ENCODE measurements at regions not wholly inside any gene's neighbourhood (a gene's known extent, or its start where the extent isn't known, plus 50 kb on each side); places are given as distances from the start of the nearest gene placed in this dataset.

DNA sequence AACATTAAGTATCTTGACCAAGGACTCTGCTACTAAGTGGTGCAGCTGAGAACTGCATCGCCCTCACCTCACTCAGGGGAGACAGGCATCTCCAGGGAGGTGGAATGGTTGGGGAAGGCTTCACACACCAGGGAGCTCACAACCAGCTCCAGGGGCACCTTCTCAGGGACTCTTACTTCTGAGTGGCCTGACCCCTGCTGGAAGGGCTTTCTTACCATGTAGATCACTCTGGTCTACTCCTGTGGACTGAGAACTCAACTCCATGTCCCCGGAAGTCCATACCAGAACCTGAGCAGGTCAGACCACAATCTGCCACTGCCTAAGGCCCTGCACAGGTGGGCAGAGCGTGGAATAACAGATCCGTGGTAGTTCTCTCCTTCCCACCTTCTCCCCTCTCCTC, 140.5 kb downstream of the TLE3 start:
- POLR2A ChIA-PET (ENCODE audit: unreplicated experiment): no interaction called here
- H3K4me2 ChIP-seq (ENCODE audit: low read depth, low read length): no peak overlapping the region
- H3K14ac ChIP-seq (replicated peaks; ENCODE audit: low read depth, low read length): no peak overlapping the region
- no TSS peak for BruUV-seq (replicated peaks)
- TF ChIP-seq, protein P1, sequence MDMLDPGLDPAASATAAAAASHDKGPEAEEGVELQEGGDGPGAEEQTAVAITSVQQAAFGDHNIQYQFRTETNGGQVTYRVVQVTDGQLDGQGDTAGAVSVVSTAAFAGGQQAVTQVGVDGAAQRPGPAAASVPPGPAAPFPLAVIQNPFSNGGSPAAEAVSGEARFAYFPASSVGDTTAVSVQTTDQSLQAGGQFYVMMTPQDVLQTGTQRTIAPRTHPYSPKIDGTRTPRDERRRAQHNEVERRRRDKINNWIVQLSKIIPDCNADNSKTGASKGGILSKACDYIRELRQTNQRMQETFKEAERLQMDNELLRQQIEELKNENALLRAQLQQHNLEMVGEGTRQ (IDR thresholded peaks at IDR 0.05; ENCODE audit: low read depth, low read length): no peak
- TF ChIP-seq RFX5 (IDR thresholded peaks at IDR 0.05; ENCODE audit: low read depth, low read length) (no peak), RCOR1 (IDR thresholded peaks at IDR 0.05; ENCODE audit: insufficient replicate concordance, low read length) (no peak), MAFK (IDR thresholded peaks at IDR 0.05; ENCODE audit: low read depth, low read length) (no peak), NFE2L2 (IDR thresholded peaks at IDR 0.05; ENCODE audit: low read depth, low read length) (no peak), FOS (IDR thresholded peaks at IDR 0.05; ENCODE audit: low read depth, low read length) (no peak), CHD1 (IDR thresholded peaks at IDR 0.05; ENCODE audit: low read depth, low read length) (no peak), CEBPB (IDR thresholded peaks at IDR 0.05; ENCODE audit: low read depth, low read length) (no peak), RAD21 (IDR thresholded peaks at IDR 0.05; ENCODE audit: low read length) (no peak), POLR2A (IDR thresholded peaks at IDR 0.05; ENCODE audit: low read depth, low read length) (no peak), MAZ (IDR thresholded peaks at IDR 0.05; ENCODE audit: borderline replicate concordance, low read depth, low read length) (no peak), BHLHE40 (IDR thresholded peaks at IDR 0.05; ENCODE audit: low read depth, low read length) (no peak), SMC3 (IDR thresholded peaks at IDR 0.05; ENCODE audit: low read depth, low read length) (no peak), MXI1 (IDR thresholded peaks at IDR 0.05; ENCODE audit: borderline replicate concordance, low read depth, low read length) (no peak)
- TF ChIP-seq, protein P2, sequence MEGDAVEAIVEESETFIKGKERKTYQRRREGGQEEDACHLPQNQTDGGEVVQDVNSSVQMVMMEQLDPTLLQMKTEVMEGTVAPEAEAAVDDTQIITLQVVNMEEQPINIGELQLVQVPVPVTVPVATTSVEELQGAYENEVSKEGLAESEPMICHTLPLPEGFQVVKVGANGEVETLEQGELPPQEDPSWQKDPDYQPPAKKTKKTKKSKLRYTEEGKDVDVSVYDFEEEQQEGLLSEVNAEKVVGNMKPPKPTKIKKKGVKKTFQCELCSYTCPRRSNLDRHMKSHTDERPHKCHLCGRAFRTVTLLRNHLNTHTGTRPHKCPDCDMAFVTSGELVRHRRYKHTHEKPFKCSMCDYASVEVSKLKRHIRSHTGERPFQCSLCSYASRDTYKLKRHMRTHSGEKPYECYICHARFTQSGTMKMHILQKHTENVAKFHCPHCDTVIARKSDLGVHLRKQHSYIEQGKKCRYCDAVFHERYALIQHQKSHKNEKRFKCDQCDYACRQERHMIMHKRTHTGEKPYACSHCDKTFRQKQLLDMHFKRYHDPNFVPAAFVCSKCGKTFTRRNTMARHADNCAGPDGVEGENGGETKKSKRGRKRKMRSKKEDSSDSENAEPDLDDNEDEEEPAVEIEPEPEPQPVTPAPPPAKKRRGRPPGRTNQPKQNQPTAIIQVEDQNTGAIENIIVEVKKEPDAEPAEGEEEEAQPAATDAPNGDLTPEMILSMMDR (conservative IDR thresholded peaks at IDR 0.05; ENCODE audit: low read depth, low read length): no peak
- TF ChIP-seq, protein P3, sequence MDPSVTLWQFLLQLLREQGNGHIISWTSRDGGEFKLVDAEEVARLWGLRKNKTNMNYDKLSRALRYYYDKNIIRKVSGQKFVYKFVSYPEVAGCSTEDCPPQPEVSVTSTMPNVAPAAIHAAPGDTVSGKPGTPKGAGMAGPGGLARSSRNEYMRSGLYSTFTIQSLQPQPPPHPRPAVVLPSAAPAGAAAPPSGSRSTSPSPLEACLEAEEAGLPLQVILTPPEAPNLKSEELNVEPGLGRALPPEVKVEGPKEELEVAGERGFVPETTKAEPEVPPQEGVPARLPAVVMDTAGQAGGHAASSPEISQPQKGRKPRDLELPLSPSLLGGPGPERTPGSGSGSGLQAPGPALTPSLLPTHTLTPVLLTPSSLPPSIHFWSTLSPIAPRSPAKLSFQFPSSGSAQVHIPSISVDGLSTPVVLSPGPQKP (IDR thresholded peaks at IDR 0.05; ENCODE audit: borderline replicate concordance, low read depth, low read length): no peak
- no peak overlapping the region for H3K4ac ChIP-seq (ENCODE audit: low read depth, low read length)
- ATAC-seq (ENCODE audit: low read depth): no peak
- no peak overlapping the region for H2BK5ac ChIP-seq (ENCODE audit: low read depth, low read length, poor library complexity, severe bottlenecking)
- H3K27ac ChIP-seq (ENCODE audit: insufficient read depth, low read length): no peak overlapping the region
- H2BK120ac ChIP-seq (ENCODE audit: low read depth, low read length): no peak overlapping the region
- H3K27me3 ChIP-seq (ENCODE audit: control insufficient read depth, insufficient read depth, low read length): peaks cover 33% of the 10 kb centered on the region
- no peaks in the 10 kb centered on the region for H3K79me1 ChIP-seq (ENCODE audit: low read depth in 1 of 2, low read length in 2 of 2)
- no peak overlapping the region for H3K23ac ChIP-seq (ENCODE audit: low read depth, low read length)
- no peaks in the 10 kb centered on the region for H3K36me3 ChIP-seq (ENCODE audit: control insufficient read depth, insufficient read depth, low read length)
- H3K9ac ChIP-seq (ENCODE audit: low read depth, low read length): no peak overlapping the region
- WGBS, 2 experiments (ENCODE audit: extremely low coverage in 2 of 2, insufficient read length in 1 of 2): no CpG with 5 or more reads among the region's 4 CpGs
- no peak overlapping the region for H4K5ac ChIP-seq (ENCODE audit: low read depth, low read length)
- H3K9me1 ChIP-seq (ENCODE audit: insufficient read depth, low read length): no peaks in the 10 kb centered on the region
- no peak overlapping the region for H3K18ac ChIP-seq (ENCODE audit: low read depth, low read length)
- dilution Hi-C loops (cut with HindIII; ENCODE audit: low sequenced_read_pairs, unreplicated experiment): no loop called here
- no peak overlapping the region for H2AFZ ChIP-seq (replicated peaks; ENCODE audit: low read length, poor library complexity)
- H4K91ac ChIP-seq (ENCODE audit: insufficient read depth, low read depth, low read length): no peak overlapping the region
- CTCF ChIA-PET: no interaction called here
- intact Hi-C loops (cut with micrococcal nuclease): no loop called here
- no peak overlapping the region for H2AK5ac ChIP-seq (ENCODE audit: low read depth, low read length)
- no peaks in the 10 kb centered on the region for H3K9me3 ChIP-seq (ENCODE audit: control insufficient read depth, insufficient read depth, low read length)
- H3K4me1 ChIP-seq (ENCODE audit: control insufficient read depth, insufficient read depth, low read length): peaks cover under 1% of the 10 kb centered on the region; the same call in 1 of the 2 replicates
- no peak overlapping the region for H2BK15ac ChIP-seq (ENCODE audit: low read depth, low read length)
- H4K8ac ChIP-seq (ENCODE audit: low read depth in 2 of 2, low read length in 2 of 2): no peak overlapping the region
- H2AK9ac ChIP-seq (replicated peaks; ENCODE audit: low read depth, low read length, poor library complexity): no peak overlapping the region
- H3K56ac ChIP-seq (ENCODE audit: extremely low read depth, insufficient read depth, low read length): no peak overlapping the region
- no peak overlapping the region for H3K4me3 ChIP-seq (ENCODE audit: insufficient read depth, low read depth, low read length)
- no peak overlapping the region for H2BK20ac ChIP-seq (ENCODE audit: low read depth, low read length)
- H4K20me1 ChIP-seq (ENCODE audit: insufficient read depth, low read length): no peaks in the 10 kb centered on the region
- no peak for DNase-seq
- in situ Hi-C loops (cut with MboI; ENCODE audit: low sequenced_read_pairs): no loop called here
